ENCODE measurements at regions not wholly inside any gene's neighbourhood (a gene's known extent, or its start where the extent isn't known, plus 50 kb on each side); places are given as distances from the start of the nearest gene placed in this dataset.

DNA sequence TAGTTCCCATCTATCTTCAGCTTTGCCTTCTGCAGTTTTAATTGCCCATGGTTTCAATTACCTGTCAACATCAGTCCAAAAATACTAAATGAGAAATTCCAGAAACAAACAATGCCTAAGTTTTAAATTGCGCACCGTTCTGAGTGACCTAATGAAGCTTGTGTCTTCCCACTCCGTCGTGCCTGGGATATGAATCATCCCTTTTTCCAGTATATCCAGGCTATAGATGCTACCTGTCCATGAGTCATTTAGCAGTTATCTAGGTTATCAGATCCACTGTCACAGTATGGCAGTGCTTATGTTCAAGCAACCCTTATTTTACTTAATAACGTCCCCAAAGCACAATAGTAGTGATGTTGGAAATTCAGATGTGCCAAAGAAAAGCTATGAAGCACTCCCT, 363.6 kb upstream of the FAM241A start:
- TF ChIP-seq FOXM1 (IDR thresholded peaks at IDR 0.05; ENCODE audit: borderline replicate concordance) = no peak
- TF ChIP-seq HDGF (IDR thresholded peaks at IDR 0.05; ENCODE audit: borderline replicate concordance) = no peak

All from HEK293T (cell line).